NCI-H526 (cell line): ENCODE measurements at regions not wholly inside any gene's neighbourhood (a gene's known extent, or its start where the extent isn't known, plus 50 kb on each side); places are given as distances from the start of the nearest gene placed in this dataset.

Source experiments
- DNase-seq, 2 experiments: peaks; one replicate each; lab custom pipeline; 2025; lab: John Stamatoyannopoulos, UW

GRCh38 chr9:16954040-16954439, 83.6 kb upstream of the BNC2 start:
- no peak for DNase-seq

- DNase-seq = no peak
These were observed 81.0 kb upstream of the BNC2 start for GRCh38 chr9:16951502-16951901.

GRCh38 chr9:16950051-16950450, 79.6 kb upstream of the BNC2 start:
- DNase-seq = no peak

- DNase-seq = no peak
These were observed 60.1 kb upstream of the BNC2 start for GRCh38 chr9:16930578-16930977.

GRCh38 chr9:16928179-16928945, 57.9 kb upstream of the BNC2 start:
- peak; percentile 1 to 24 for DNase-seq

GRCh38 chr9:16925426-16925825, 55.0 kb upstream of the BNC2 start:
- no peak for DNase-seq

GRCh38 chr9:16924311-16924915, 53.9 kb upstream of the BNC2 start:
- no peak for DNase-seq

GRCh38 chr9:16921855-16922254, 51.4 kb upstream of the BNC2 start:
- DNase-seq = no peak
